ENCODE measurements at regions not wholly inside any gene's neighbourhood (a gene's known extent, or its start where the extent isn't known, plus 50 kb on each side); places are given as distances from the start of the nearest gene placed in this dataset.

DNA sequence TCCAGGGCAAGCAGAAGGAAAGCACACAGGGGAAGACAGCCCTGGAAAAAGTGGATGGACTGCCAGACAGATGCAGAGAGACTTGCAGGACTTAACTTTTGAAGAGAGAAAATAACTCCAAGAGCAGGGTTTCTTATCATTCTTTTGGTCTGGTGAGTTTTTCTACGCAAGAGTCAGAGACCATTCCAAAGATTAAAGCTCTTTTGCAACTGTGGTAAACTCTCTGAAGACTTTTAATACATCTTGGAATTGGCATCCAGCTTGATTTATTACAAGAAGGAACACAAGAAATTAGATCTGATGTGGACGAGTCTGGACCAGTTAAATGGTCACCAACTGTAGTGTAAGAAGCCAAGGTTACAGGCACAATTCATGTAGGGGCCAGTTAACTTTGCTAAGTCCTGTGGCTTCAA, 153.4 kb downstream of the SIPA1L2 start:
- Histone ChIP-seq H3K79me2 (ENCODE audit: low read length) (no peaks in the 10 kb centered on the region), H3K4me1 (ENCODE audit: low read length) (0 out of 2 replicates have a peak, but pooled peaks cover 3% of the 10 kb centered on the region)
- DNase-seq: no peak

DNA sequence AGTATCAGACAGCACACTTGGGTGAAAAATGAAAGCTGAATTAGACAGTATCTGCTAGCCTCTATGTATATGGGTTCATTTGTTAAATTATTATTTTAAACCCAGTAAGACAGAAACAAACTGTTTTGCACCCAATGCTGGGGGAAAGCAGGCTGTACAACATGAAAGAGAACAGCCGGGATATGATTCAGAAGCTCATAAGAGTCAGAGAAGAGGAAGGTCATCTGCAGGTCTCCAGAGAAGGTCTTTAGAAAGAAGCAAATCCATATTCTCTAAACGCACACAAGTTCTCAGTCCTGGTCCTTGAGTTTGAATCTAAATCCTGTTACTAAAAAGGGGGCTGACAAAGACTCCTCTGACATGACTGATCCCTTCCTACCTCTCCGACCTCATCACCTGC, 155.1 kb downstream of the SIPA1L2 start:
- no peaks in the 10 kb centered on the region for H3K9me3 ChIP-seq (ENCODE audit: low read length)
- DNase-seq: no peak
- no peaks in the 10 kb centered on the region for H4K20me1 ChIP-seq (ENCODE audit: insufficient read depth, low read depth, low read length)
- H3K9ac ChIP-seq (ENCODE audit: low read length): no peak overlapping the region
- H3K4me3 ChIP-seq (ENCODE audit: low read length): no peak overlapping the region
- no peak overlapping the region for H2AFZ ChIP-seq (ENCODE audit: low read length)
- H3K79me2 ChIP-seq (ENCODE audit: low read length): no peaks in the 10 kb centered on the region
- no peaks in the 10 kb centered on the region for H3K36me3 ChIP-seq (ENCODE audit: insufficient read depth, low read length)
- no peaks in the 10 kb centered on the region for H3K9me2 ChIP-seq (replicated peaks; ENCODE audit: insufficient read depth, low read length)
- 0 out of 2 replicates have a peak, but pooled peaks cover 3% of the 10 kb centered on the region for H3K27me3 ChIP-seq (ENCODE audit: low read length)
- 0 out of 2 replicates have a peak, but pooled peaks cover 3% of the 10 kb centered on the region for H3K4me1 ChIP-seq (ENCODE audit: low read length)
- H3K4me2 ChIP-seq (ENCODE audit: low read depth, low read length, poor library complexity, severe bottlenecking): no peak overlapping the region
- no peak overlapping the region for H3K27ac ChIP-seq (ENCODE audit: low read length)

More for the DNA sequence above, 153.4 kb downstream of the SIPA1L2 start:
- no peak overlapping the region for H3K27ac ChIP-seq (ENCODE audit: low read length)
- no peaks in the 10 kb centered on the region for H3K36me3 ChIP-seq (ENCODE audit: insufficient read depth, low read length)
- no peaks in the 10 kb centered on the region for H3K9me2 ChIP-seq (replicated peaks; ENCODE audit: insufficient read depth, low read length)
- no peaks in the 10 kb centered on the region for H3K9me3 ChIP-seq (ENCODE audit: low read length)
- no peaks in the 10 kb centered on the region for H4K20me1 ChIP-seq (ENCODE audit: insufficient read depth, low read depth, low read length)
- no peak overlapping the region for H3K9ac ChIP-seq (ENCODE audit: low read length)
- 0 out of 2 replicates have a peak, but pooled peaks cover 3% of the 10 kb centered on the region for H3K27me3 ChIP-seq (ENCODE audit: low read length)
- no peak overlapping the region for H3K4me2 ChIP-seq (ENCODE audit: low read depth, low read length, poor library complexity, severe bottlenecking)
- no peak overlapping the region for H3K4me3 ChIP-seq (ENCODE audit: low read length)
- no peak overlapping the region for H2AFZ ChIP-seq (ENCODE audit: low read length)

DNA sequence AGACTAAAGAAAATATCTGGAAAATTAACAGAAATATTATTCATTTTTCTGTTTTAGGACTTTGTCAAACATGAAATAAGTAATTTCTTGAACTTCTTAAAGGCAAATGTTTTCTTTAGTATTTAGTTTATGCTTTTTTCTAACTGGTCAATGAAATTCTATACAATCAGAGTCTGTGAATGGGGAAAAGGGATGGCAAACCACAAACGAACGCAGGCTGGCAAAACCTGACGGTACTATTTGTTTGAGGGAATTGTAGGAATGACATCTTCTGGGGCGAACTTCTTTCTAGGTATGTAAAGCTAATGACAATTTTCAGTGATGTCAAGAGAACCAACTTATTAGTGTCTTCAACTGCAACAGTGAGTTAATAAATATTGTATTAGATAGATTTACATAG, 156.0 kb downstream of the SIPA1L2 start:
- Histone ChIP-seq H4K20me1 (ENCODE audit: insufficient read depth, low read depth, low read length) (no peaks in the 10 kb centered on the region), H3K27me3 (ENCODE audit: low read length) (0 out of 2 replicates have a peak, but pooled peaks cover 3% of the 10 kb centered on the region), H2AFZ (ENCODE audit: low read length) (no peak overlapping the region), H3K9ac (ENCODE audit: low read length) (no peak overlapping the region), H3K9me3 (ENCODE audit: low read length) (no peaks in the 10 kb centered on the region), H3K79me2 (ENCODE audit: low read length) (no peaks in the 10 kb centered on the region), H3K9me2 (replicated peaks; ENCODE audit: insufficient read depth, low read length) (no peaks in the 10 kb centered on the region), H3K27ac (ENCODE audit: low read length) (no peak overlapping the region), H3K4me3 (ENCODE audit: low read length) (no peak overlapping the region), H3K36me3 (ENCODE audit: insufficient read depth, low read length) (no peaks in the 10 kb centered on the region), H3K4me1 (ENCODE audit: low read length) (0 out of 2 replicates have a peak, but pooled peaks cover 3% of the 10 kb centered on the region), H3K4me2 (ENCODE audit: low read depth, low read length, poor library complexity, severe bottlenecking) (no peak overlapping the region)
- DNase-seq: no peak

DNA sequence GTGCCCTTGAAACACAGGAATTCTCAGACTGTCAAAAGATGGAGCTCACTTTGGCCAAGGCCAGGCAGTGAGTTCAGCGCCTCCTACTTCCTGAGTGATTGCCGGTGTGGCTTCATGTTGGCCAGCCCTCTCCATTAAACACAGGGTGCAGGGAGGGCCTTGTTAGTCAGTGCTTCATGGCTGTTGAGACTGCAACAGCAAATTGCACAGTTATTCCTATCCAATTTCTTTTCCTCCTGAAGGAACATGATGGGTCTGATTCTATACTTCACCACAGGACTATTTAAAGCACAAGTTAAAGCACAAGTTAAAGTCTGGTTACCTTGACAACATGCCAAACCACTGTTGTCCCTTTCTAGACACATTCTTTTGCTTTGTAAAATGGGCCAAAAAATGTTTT, 156.6 kb downstream of the SIPA1L2 start:
- Histone ChIP-seq H3K4me1 (ENCODE audit: low read length) (0 out of 2 replicates have a peak, but pooled peaks cover 3% of the 10 kb centered on the region), H4K20me1 (ENCODE audit: insufficient read depth, low read depth, low read length) (no peaks in the 10 kb centered on the region), H3K9me3 (ENCODE audit: low read length) (no peaks in the 10 kb centered on the region), H3K9me2 (replicated peaks; ENCODE audit: insufficient read depth, low read length) (no peaks in the 10 kb centered on the region), H2AFZ (ENCODE audit: low read length) (no peak overlapping the region), H3K27me3 (ENCODE audit: low read length) (0 out of 2 replicates have a peak, but pooled peaks cover 3% of the 10 kb centered on the region), H3K79me2 (ENCODE audit: low read length) (no peaks in the 10 kb centered on the region), H3K4me2 (ENCODE audit: low read depth, low read length, poor library complexity, severe bottlenecking) (no peak overlapping the region), H3K36me3 (ENCODE audit: insufficient read depth, low read length) (no peaks in the 10 kb centered on the region), H3K4me3 (ENCODE audit: low read length) (no peak overlapping the region), H3K9ac (ENCODE audit: low read length) (no peak overlapping the region), H3K27ac (ENCODE audit: low read length) (no peak overlapping the region)
- no peak for DNase-seq

DNA sequence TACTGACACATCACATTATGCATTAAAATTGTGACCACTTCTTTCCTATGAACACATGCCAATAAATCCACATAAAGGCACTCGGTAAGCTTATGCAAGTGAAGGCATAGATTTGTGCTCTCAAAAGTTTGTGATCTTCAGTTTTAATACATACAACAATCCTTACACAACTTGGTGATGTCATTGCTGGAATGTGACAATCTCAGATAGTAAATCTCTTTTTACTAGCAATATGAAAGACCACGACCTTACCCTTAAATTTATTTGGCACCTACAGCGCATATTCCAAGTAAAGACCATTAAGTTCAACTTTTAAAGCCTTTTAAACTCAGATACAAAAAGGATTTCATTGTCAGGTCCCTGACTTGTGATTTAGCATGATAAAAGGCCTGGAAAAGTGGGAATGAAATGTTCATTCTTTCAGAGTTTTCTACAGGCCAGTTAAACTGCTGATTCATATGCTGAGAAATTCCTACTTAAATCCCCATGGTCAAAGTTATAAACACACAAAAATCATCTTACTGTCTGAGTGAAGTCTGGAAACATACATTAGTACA, 157.4 kb downstream of the SIPA1L2 start:
- H3K9ac ChIP-seq (ENCODE audit: low read length): no peak overlapping the region
- H2AFZ ChIP-seq (ENCODE audit: low read length): no peak overlapping the region
- no peaks in the 10 kb centered on the region for H3K9me2 ChIP-seq (replicated peaks; ENCODE audit: insufficient read depth, low read length)
- H3K27ac ChIP-seq (ENCODE audit: low read length): no peak overlapping the region
- no peak for DNase-seq
- H3K27me3 ChIP-seq (ENCODE audit: low read length): 0 out of 2 replicates have a peak, but pooled peaks cover 3% of the 10 kb centered on the region
- no peak overlapping the region for H3K4me3 ChIP-seq (ENCODE audit: low read length)
- H3K4me2 ChIP-seq (ENCODE audit: low read depth, low read length, poor library complexity, severe bottlenecking): peak overlapping the region; percentile 8
- no peaks in the 10 kb centered on the region for H4K20me1 ChIP-seq (ENCODE audit: insufficient read depth, low read depth, low read length)
- no peaks in the 10 kb centered on the region for H3K36me3 ChIP-seq (ENCODE audit: insufficient read depth, low read length)
- no peaks in the 10 kb centered on the region for H3K9me3 ChIP-seq (ENCODE audit: low read length)
- H3K4me1 ChIP-seq (ENCODE audit: low read length): 0 out of 2 replicates have a peak, but pooled peaks cover 3% of the 10 kb centered on the region
- no peaks in the 10 kb centered on the region for H3K79me2 ChIP-seq (ENCODE audit: low read length)

DNA sequence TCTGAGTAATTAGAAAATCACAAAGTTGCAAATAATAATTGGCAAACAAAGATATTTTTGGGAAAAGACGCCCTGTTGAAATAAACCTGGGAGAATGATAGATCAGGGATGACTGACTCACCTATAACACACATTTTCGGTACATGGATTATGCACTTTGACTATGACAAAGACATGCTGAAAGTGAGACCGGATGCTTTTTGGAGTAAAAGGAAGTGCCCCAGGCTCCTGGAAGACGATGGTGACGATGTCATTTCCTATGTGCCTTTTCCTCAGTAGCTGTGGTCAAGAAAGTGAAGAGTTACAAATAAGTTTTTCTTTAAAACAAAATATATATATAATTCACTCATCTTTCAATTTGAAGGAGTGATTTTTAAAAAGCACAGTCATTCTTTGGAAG, 158.7 kb downstream of the SIPA1L2 start:
- no peak for DNase-seq
- Histone ChIP-seq H3K36me3 (ENCODE audit: insufficient read depth, low read length) (no peaks in the 10 kb centered on the region), H3K27ac (ENCODE audit: low read length) (no peak overlapping the region), H3K4me1 (ENCODE audit: low read length) (0 out of 2 replicates have a peak, but pooled peaks cover 3% of the 10 kb centered on the region), H2AFZ (ENCODE audit: low read length) (no peak overlapping the region), H3K4me2 (ENCODE audit: low read depth, low read length, poor library complexity, severe bottlenecking) (no peak overlapping the region), H3K9ac (ENCODE audit: low read length) (no peak overlapping the region), H3K9me2 (replicated peaks; ENCODE audit: insufficient read depth, low read length) (no peaks in the 10 kb centered on the region), H3K27me3 (ENCODE audit: low read length) (0 out of 2 replicates have a peak, but pooled peaks cover 3% of the 10 kb centered on the region), H3K4me3 (ENCODE audit: low read length) (no peak overlapping the region), H3K9me3 (ENCODE audit: low read length) (no peaks in the 10 kb centered on the region), H4K20me1 (ENCODE audit: insufficient read depth, low read depth, low read length) (no peaks in the 10 kb centered on the region), H3K79me2 (ENCODE audit: low read length) (no peaks in the 10 kb centered on the region)

DNA sequence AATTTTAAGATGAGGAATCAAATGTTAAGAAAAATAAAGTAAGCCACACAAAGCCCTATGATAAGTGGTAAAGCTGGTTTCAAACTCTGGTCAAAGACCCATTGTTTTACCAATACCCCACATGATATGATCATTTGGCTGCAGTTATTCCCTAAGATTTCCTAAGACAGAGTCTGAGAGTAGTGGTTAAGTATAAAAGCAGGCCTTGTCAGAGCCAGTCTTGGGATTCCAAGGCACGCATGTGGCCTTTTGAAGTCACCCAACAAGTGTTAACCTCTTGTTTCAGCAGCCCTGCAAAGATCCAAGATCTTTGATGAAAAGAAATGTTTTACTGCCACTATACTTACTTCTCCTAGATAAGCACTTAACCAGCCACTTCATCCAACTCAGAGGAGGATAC, 159.2 kb downstream of the SIPA1L2 start:
- no peak overlapping the region for H3K4me3 ChIP-seq (ENCODE audit: low read length)
- H3K4me1 ChIP-seq (ENCODE audit: low read length): 0 out of 2 replicates have a peak, but pooled peaks cover 3% of the 10 kb centered on the region
- H3K79me2 ChIP-seq (ENCODE audit: low read length): no peaks in the 10 kb centered on the region
- no peak overlapping the region for H2AFZ ChIP-seq (ENCODE audit: low read length)
- DNase-seq: no peak
- H3K9me3 ChIP-seq (ENCODE audit: low read length): no peaks in the 10 kb centered on the region
- 0 out of 2 replicates have a peak, but pooled peaks cover 3% of the 10 kb centered on the region for H3K27me3 ChIP-seq (ENCODE audit: low read length)
- H3K27ac ChIP-seq (ENCODE audit: low read length): no peak overlapping the region
- no peaks in the 10 kb centered on the region for H4K20me1 ChIP-seq (ENCODE audit: insufficient read depth, low read depth, low read length)
- H3K9ac ChIP-seq (ENCODE audit: low read length): no peak overlapping the region
- H3K4me2 ChIP-seq (ENCODE audit: low read depth, low read length, poor library complexity, severe bottlenecking): no peak overlapping the region
- no peaks in the 10 kb centered on the region for H3K9me2 ChIP-seq (replicated peaks; ENCODE audit: insufficient read depth, low read length)
- no peaks in the 10 kb centered on the region for H3K36me3 ChIP-seq (ENCODE audit: insufficient read depth, low read length)

DNA sequence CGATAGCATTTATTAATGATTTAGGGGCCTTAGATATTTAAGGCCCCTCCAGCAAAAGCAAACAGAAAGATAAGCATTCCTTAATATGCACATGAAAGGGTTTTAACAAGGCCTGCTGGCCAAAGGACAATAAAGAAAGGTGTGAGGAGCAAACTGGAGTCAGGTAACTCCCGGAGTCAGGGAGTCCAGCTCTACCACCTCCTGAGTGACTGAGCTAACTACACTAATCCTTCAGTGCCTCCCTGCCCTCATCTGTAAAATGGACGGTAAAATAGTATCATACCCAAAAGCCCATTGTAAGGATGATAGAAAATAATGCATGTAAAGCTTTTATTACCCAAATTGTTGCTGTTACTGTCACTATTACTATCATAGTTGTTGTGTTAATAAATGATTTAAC, 161.7 kb downstream of the SIPA1L2 start:
- no peaks in the 10 kb centered on the region for H3K9me2 ChIP-seq (replicated peaks; ENCODE audit: insufficient read depth, low read length)
- H3K4me3 ChIP-seq (ENCODE audit: low read length): no peak overlapping the region
- no peaks in the 10 kb centered on the region for H3K79me2 ChIP-seq (ENCODE audit: low read length)
- no peaks in the 10 kb centered on the region for H3K36me3 ChIP-seq (ENCODE audit: insufficient read depth, low read length)
- H4K20me1 ChIP-seq (ENCODE audit: insufficient read depth, low read depth, low read length): no peaks in the 10 kb centered on the region
- H2AFZ ChIP-seq (ENCODE audit: low read length): no peak overlapping the region
- DNase-seq: no peak
- H3K4me2 ChIP-seq (ENCODE audit: low read depth, low read length, poor library complexity, severe bottlenecking): no peak overlapping the region
- H3K9me3 ChIP-seq (ENCODE audit: low read length): no peaks in the 10 kb centered on the region
- H3K9ac ChIP-seq (ENCODE audit: low read length): no peak overlapping the region
- 0 out of 2 replicates have a peak, but pooled peaks cover 3% of the 10 kb centered on the region for H3K27me3 ChIP-seq (ENCODE audit: low read length)
- no peak overlapping the region for H3K27ac ChIP-seq (ENCODE audit: low read length)
- H3K4me1 ChIP-seq (ENCODE audit: low read length): 0 out of 2 replicates have a peak, but pooled peaks cover 3% of the 10 kb centered on the region
